WERI-Rb-1 (cell line): ENCODE measurements at regions not wholly inside any gene's neighbourhood (a gene's known extent, or its start where the extent isn't known, plus 50 kb on each side); places are given as distances from the start of the nearest gene placed in this dataset.
A peak's percentile ranks its signal among the peaks of the same experiment; 100 is the strongest.
"Not testable (repeated sequence)": the region's sequence is repeated elsewhere in the genome, so short reads cannot be mapped to it uniquely, and the experiment has no call there.

Source experiments
- DNase-seq: peaks from one replicate; pipeline ENCODE4 v3.0.0-alpha.2; 2020
- H3K27ac ChIP-seq: fragments of 250-450 bp; sonication (Bioruptor Pico); 2 replicates; pipeline ENCODE4 v1.5.1; 2020; ENCODE audit warnings: mild to moderate bottlenecking, moderate library complexity
- H3K27me3 ChIP-seq: fragments of 250-450 bp; sonication (Bioruptor Pico); 2 replicates; pipeline ENCODE4 v1.5.1; 2021; ENCODE audit warnings: mild to moderate bottlenecking, low read depth, moderate library complexity; ENCODE audit not compliant: insufficient read depth, severe bottlenecking
- H3K36me3 ChIP-seq: fragments of 250-450 bp; sonication (Bioruptor Pico); 2 replicates; pipeline ENCODE4 v1.5.1; 2020; ENCODE audit warnings: mild to moderate bottlenecking, moderate library complexity
- H3K4me3 ChIP-seq: 2 replicates; pipeline ENCODE4 v1.5.1; 2011; ENCODE audit warnings: low read depth, mild to moderate bottlenecking, control low read depth, low read length
- H3K9me3 ChIP-seq: fragments of 250-450 bp; sonication (Bioruptor Pico); 2 replicates; pipeline ENCODE4 v1.5.1; 2021; ENCODE audit warnings: mild to moderate bottlenecking, moderate library complexity; ENCODE audit not compliant: severe bottlenecking
- TF ChIP-seq, protein P1 (sequence below): IDR thresholded peaks from 2 replicates; pipeline ENCODE4 v1.5.1; 2011; ENCODE audit warnings: low read depth, mild to moderate bottlenecking, control low read depth, inconsistent platforms, low read length

GRCh38 chr2:175259164-175259563 is 77.7 kb upstream of the ATP5MC3 start:
- H3K36me3 ChIP-seq = no peaks in the 10 kb centered on the region
- H3K9me3 ChIP-seq = no peaks in the 10 kb centered on the region
- TF ChIP-seq, protein P1, sequence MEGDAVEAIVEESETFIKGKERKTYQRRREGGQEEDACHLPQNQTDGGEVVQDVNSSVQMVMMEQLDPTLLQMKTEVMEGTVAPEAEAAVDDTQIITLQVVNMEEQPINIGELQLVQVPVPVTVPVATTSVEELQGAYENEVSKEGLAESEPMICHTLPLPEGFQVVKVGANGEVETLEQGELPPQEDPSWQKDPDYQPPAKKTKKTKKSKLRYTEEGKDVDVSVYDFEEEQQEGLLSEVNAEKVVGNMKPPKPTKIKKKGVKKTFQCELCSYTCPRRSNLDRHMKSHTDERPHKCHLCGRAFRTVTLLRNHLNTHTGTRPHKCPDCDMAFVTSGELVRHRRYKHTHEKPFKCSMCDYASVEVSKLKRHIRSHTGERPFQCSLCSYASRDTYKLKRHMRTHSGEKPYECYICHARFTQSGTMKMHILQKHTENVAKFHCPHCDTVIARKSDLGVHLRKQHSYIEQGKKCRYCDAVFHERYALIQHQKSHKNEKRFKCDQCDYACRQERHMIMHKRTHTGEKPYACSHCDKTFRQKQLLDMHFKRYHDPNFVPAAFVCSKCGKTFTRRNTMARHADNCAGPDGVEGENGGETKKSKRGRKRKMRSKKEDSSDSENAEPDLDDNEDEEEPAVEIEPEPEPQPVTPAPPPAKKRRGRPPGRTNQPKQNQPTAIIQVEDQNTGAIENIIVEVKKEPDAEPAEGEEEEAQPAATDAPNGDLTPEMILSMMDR = no peak
- no peaks in the 10 kb centered on the region for H3K27me3 ChIP-seq
- no peak for DNase-seq
- no peak overlapping the region for H3K4me3 ChIP-seq
- no peak overlapping the region for H3K27ac ChIP-seq

DNA sequence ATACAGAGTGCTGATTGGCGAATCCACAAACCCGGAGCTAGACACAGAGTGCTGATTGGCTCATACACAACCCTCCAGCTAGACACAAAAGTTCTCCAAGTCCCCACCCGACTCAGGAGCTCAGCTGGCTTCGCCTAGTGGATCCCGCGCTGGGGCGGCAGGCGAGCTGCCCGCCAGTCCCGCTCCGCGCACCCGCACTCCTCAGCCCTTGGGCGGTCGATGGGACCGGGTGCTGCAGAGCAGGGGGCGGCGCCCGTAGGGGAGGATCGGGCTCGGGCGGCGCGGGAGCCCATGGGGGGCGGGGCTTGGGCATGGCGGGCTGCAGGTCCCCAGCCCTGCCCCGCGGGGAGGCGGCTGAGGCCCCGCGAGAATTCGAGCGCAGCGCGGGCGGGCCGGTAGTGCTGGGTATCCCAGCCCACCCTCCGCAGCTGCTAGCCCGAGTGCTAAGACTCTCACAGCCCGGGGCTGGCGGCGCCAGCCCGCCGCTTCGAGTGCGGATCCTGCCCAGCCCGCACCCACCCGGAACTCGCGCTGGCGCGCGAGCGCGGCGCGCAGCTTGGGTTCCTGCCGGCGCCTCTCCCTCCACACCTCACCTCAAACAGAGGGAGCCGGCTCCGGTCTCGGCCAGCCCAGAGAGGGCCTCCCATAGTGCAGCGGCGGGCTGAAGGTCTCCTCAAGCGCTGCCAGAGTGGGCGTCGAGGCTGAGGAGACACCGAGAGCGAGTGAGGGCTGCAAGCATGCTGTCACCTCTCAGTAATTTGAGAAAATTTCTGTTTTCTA is 75.5 kb upstream of the ATP5MC3 start:
- TF ChIP-seq, protein P1 = no peak
- H3K36me3 ChIP-seq = no peaks in the 10 kb centered on the region
- H3K4me3 ChIP-seq = no peak overlapping the region
- DNase-seq = no peak
- no peaks in the 10 kb centered on the region for H3K9me3 ChIP-seq
- H3K27me3 ChIP-seq = no peaks in the 10 kb centered on the region
- no peak overlapping the region for H3K27ac ChIP-seq

DNA sequence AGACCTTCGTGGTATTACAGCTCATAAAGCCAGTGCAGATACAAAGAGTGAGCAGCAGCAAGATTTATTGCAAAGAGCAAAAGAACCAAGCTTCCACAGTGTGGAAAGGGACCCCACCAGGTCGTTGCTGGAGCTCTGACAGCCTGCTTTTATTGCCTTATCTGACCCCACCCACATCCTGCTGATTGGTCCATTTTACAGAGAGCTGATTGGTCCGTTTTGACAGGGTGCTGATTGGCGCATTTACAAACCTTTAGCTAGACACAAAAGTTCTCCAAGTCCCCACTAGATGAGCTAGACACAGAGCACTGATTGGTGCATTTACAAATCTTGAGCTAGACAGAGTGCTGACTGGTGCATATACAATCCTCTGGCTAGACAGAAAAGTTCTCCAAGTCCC is 74.9 kb upstream of the ATP5MC3 start:
- not testable (repeated sequence) for H3K4me3 ChIP-seq, DNase-seq, H3K9me3 ChIP-seq

GRCh38 chr2:175253871-175254270 is 72.4 kb upstream of the ATP5MC3 start:
- DNase-seq = no peak
- H3K9me3 ChIP-seq = no peaks in the 10 kb centered on the region
- H3K4me3 ChIP-seq = no peak overlapping the region
- no peaks in the 10 kb centered on the region for H3K27me3 ChIP-seq
- H3K27ac ChIP-seq = no peak overlapping the region
- TF ChIP-seq, protein P1 = no peak
- H3K36me3 ChIP-seq = no peaks in the 10 kb centered on the region

More for the DNA sequence above, 74.9 kb upstream of the ATP5MC3 start:
- not testable (repeated sequence) for H3K27ac ChIP-seq, H3K36me3 ChIP-seq, H3K27me3 ChIP-seq

DNA sequence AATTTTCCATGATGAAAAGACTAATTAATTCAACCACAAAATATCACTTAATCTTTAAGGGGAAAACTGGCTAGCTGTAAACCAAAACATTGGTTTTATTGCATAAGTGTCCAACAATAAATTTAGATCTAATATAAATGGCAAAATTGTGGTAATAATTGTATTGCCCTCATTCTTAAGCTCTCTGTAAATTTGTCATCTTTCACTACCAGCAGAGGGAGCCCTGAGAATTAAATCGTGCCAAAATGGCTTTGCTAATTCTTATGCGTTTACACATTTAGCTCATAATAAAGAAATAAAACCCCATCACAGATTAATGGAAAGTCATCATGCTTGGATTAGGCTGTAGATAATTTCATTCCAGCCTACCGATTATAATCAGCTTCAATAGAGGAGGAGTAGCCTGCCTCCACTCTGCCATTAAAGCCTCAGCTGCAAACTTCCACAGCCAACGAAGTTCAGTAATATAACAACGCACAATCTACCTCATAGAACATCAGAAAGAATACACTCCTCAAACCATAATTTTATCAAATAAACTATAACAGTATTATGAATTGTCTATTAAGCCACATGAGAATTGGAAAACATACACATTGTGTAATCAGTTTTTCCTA is 70.0 kb upstream of the ATP5MC3 start:
- Histone ChIP-seq H3K27me3 (no peaks in the 10 kb centered on the region), H3K27ac (no peak overlapping the region), H3K36me3 (no peaks in the 10 kb centered on the region), H3K9me3 (no peaks in the 10 kb centered on the region), H3K4me3 (no peak overlapping the region)
- TF ChIP-seq, protein P1 = peak; percentile 43; the same call in 1 of the 2 replicates
- peak; percentile 9 for DNase-seq

DNA sequence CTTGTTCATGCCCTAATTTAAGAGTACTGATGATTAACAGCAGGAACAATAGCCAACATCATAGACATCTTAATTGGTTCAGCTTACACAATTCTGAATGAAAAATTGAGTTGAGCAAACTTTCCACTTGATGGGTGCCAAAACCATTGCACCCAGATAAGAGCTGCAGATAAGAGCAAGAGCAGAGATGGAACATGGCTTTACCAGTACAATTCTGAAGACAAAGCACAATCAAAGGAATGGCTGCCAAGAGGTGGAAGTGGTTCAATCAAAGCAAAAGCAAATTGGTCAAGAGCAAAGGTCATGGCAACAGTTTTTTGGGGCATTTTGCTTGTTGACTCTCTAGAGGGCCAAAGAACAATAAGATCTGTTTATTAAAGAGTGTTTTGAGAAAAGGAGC is 65.6 kb upstream of the ATP5MC3 start:
- Histone ChIP-seq H3K4me3 (no peak overlapping the region), H3K36me3 (no peaks in the 10 kb centered on the region), H3K27ac (no peak overlapping the region), H3K27me3 (no peaks in the 10 kb centered on the region), H3K9me3 (no peaks in the 10 kb centered on the region)
- TF ChIP-seq, protein P1 = no peak
- no peak for DNase-seq
